Liver (tissue), 8 donors: ENCODE measurements at regions not wholly inside any gene's neighbourhood (a gene's known extent, or its start where the extent isn't known, plus 50 kb on each side); places are given as distances from the start of the nearest gene placed in this dataset.

Source experiments
- DNase-seq: peaks from one replicate; pipeline ENCODE4 v3.0.0-alpha.2; 2017; ENCODE audit warnings: low spot score
- H3K27ac ChIP-seq, 2 donors: one replicate each; pipeline ENCODE4 v1.7.0; 2013; ENCODE audit warnings: inconsistent platforms in 2 of 2, low read length in 2 of 2, control low read depth in 1 of 2, low read depth in 1 of 2, mild to moderate bottlenecking in 1 of 2
- H3K27me3 ChIP-seq, 4 donors: one replicate each; pipeline versions ENCODE4 v1.6.1 to v1.7.0; 2013; ENCODE audit warnings: low read length in 3 of 4, inconsistent platforms in 1 of 4, mild to moderate bottlenecking in 1 of 4, moderate library complexity in 1 of 4; ENCODE audit not compliant: control insufficient read depth in 4 of 4, insufficient read depth in 4 of 4
- H3K36me3 ChIP-seq, 4 donors: one replicate each; pipeline versions ENCODE4 v1.6.1 to v1.7.0; 2013; ENCODE audit warnings: low read length in 3 of 4, mild to moderate bottlenecking in 3 of 4, low read depth in 1 of 4, moderate library complexity in 1 of 4; ENCODE audit not compliant: control insufficient read depth in 4 of 4, insufficient read depth in 3 of 4
- H3K4me1 ChIP-seq, 4 donors: one replicate each; pipeline versions ENCODE4 v1.6.1 to v1.7.0; 2013; ENCODE audit warnings: low read length in 3 of 4, mild to moderate bottlenecking in 3 of 4, moderate library complexity in 1 of 4; ENCODE audit not compliant: control insufficient read depth in 4 of 4, insufficient read depth in 4 of 4
- H3K4me3 ChIP-seq, 3 donors: one replicate each; pipeline versions ENCODE4 v1.6.1 to v1.7.0; 2013; ENCODE audit warnings: low read length in 3 of 3, control low read depth in 1 of 3, low read depth in 1 of 3, mild to moderate bottlenecking in 1 of 3
- H3K9ac ChIP-seq, 2 donors: one replicate each; pipeline ENCODE4 v1.7.0; 2013; ENCODE audit warnings: low read length in 2 of 2, mild to moderate bottlenecking in 2 of 2, moderate library complexity in 2 of 2, control low read depth in 1 of 2, low read depth in 1 of 2
- H3K9me3 ChIP-seq, 4 donors: one replicate each; pipeline versions ENCODE4 v1.6.1 to v1.7.0; 2013; ENCODE audit warnings: low read length in 3 of 4; ENCODE audit not compliant: control insufficient read depth in 4 of 4
- EGR1 ChIP-seq, 2 donors: IDR thresholded peaks; 2 replicates each; pipeline ENCODE4 v1.6.1; 2016 to 2018; ENCODE audit warnings: antibody characterized with exemption in 2 of 2, low read depth in 2 of 2
- FOXA1 ChIP-seq: IDR thresholded peaks from 2 replicates; pipeline ENCODE4 v1.6.1; 2016; ENCODE audit warnings: antibody characterized with exemption
- FOXA2 ChIP-seq: IDR thresholded peaks from 2 replicates; pipeline ENCODE4 v1.6.1; 2016; ENCODE audit warnings: antibody characterized with exemption
- GABPA ChIP-seq, 2 donors: IDR thresholded peaks in 1 of 2; conservative IDR thresholded peaks in 1 of 2; 2 replicates each; pipeline ENCODE4 v1.6.1; 2016; ENCODE audit warnings: antibody characterized with exemption in 2 of 2, mild to moderate bottlenecking in 1 of 2, moderate library complexity in 1 of 2
- HNF4A ChIP-seq, 2 donors: conservative IDR thresholded peaks; 2 replicates each; pipeline ENCODE4 v1.6.1; 2016; ENCODE audit warnings: antibody characterized with exemption in 2 of 2, mild to moderate bottlenecking in 2 of 2
- HNF4G ChIP-seq: IDR thresholded peaks from 2 replicates; pipeline ENCODE4 v1.6.1; 2016; ENCODE audit warnings: antibody characterized with exemption
- JUND ChIP-seq, 2 donors: IDR thresholded peaks; 2 replicates each; pipeline ENCODE4 v1.6.1; 2016; ENCODE audit warnings: antibody characterized with exemption in 2 of 2
- NR2F2 ChIP-seq: IDR thresholded peaks from 2 replicates; pipeline ENCODE4 v1.6.1; 2016; ENCODE audit warnings: antibody characterized with exemption
- RAD21 ChIP-seq, 2 donors: IDR thresholded peaks; 2 replicates each; pipeline ENCODE4 v1.6.1; 2016; ENCODE audit warnings: antibody characterized with exemption in 2 of 2, mild to moderate bottlenecking in 2 of 2
- RXRA ChIP-seq, 2 donors: IDR thresholded peaks; 2 replicates each; pipeline ENCODE4 v1.6.1; 2017 to 2018; ENCODE audit warnings: antibody characterized with exemption in 2 of 2, mild to moderate bottlenecking in 1 of 2
- SP1 ChIP-seq: IDR thresholded peaks from 2 replicates; pipeline ENCODE4 v1.6.1; 2018; ENCODE audit warnings: antibody characterized with exemption, mild to moderate bottlenecking
- TAF1 ChIP-seq: conservative IDR thresholded peaks from 2 replicates; pipeline ENCODE4 v1.6.1; 2016; ENCODE audit warnings: antibody characterized with exemption, mild to moderate bottlenecking
- YY1 ChIP-seq: IDR thresholded peaks from 2 replicates; pipeline ENCODE4 v1.6.1; 2016; ENCODE audit warnings: antibody characterized with exemption, mild to moderate bottlenecking
- WGBS: extraction: QIAGEN DNeasy Blood & Tissue Kit; methylation state at CpG from one replicate; pipeline ENCODE4 v1.1.7; 2013; 5-methylcytosine and 5-hydroxymethylcytosine counted together
- TF ChIP-seq, protein P1 (sequence below): fragments of 150-350 bp; IDR thresholded peaks from 2 replicates; pipeline ENCODE4 v1.5.1; 2017; ENCODE audit warnings: improper control_type of control experiment, low read depth, low read length; ENCODE audit not compliant: missing input control
- TF ChIP-seq, protein P2 (sequence below): IDR thresholded peaks from 2 replicates; pipeline ENCODE4 v1.6.1; 2016; ENCODE audit warnings: antibody characterized with exemption
- TF ChIP-seq, protein P3 (sequence below): IDR thresholded peaks from 2 replicates; pipeline ENCODE4 v1.6.1; 2016; ENCODE audit warnings: antibody characterized with exemption
- TF ChIP-seq, protein P4 (sequence below): IDR thresholded peaks from 2 replicates; pipeline ENCODE4 v1.6.1; 2016; ENCODE audit warnings: antibody characterized with exemption
- TF ChIP-seq, protein P5 (sequence below): IDR thresholded peaks from 2 replicates; pipeline ENCODE4 v1.6.1; 2016; ENCODE audit warnings: antibody characterized with exemption, mild to moderate bottlenecking
- donor health status: healthy.
- donor health status: healthy.
- donor health status: healthy.
- donor health status: healthy.
- donor health status: healthy.

DNA sequence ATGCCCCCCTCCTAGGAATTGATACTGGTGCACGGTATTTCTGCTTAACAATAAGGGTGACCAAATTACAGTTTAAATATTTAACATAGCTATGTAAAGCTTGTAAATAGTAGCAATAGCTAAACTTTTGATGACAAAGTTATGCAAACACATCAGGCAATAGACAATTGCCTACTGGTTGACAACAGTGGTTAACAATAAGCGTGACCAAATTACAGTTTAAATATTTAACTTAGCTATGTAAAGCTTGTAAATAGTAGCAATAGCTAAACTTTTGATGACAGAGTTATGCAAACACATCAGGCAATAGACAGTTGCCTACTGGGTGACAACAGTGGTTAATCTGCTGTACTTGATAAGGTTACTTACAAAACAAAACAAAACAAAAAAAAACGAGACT, 886.5 kb upstream of the FLRT2 start:
- Histone ChIP-seq H3K4me3 (no peak overlapping the region), H3K4me1 (no peaks in the 10 kb centered on the region), H3K27ac (no peak overlapping the region), H3K9me3 (no peaks in the 10 kb centered on the region), H3K9ac (no peak overlapping the region), H3K27me3 (no peaks in the 10 kb centered on the region), H3K36me3 (no peaks in the 10 kb centered on the region)
- WGBS: 25% methylated on average over 3 of the region's 3 CpGs
- TF ChIP-seq JUND (IDR thresholded peaks at IDR 0.05) (no peak), HNF4G (no peak), FOXA1 (no peak), NR2F2 (no peak), FOXA2 (no peak), HNF4A (conservative IDR thresholded peaks at IDR 0.05) (no peak), SP1 (no peak), YY1 (no peak), RXRA (IDR thresholded peaks at IDR 0.05) (no peak)
- TF ChIP-seq, protein P1, sequence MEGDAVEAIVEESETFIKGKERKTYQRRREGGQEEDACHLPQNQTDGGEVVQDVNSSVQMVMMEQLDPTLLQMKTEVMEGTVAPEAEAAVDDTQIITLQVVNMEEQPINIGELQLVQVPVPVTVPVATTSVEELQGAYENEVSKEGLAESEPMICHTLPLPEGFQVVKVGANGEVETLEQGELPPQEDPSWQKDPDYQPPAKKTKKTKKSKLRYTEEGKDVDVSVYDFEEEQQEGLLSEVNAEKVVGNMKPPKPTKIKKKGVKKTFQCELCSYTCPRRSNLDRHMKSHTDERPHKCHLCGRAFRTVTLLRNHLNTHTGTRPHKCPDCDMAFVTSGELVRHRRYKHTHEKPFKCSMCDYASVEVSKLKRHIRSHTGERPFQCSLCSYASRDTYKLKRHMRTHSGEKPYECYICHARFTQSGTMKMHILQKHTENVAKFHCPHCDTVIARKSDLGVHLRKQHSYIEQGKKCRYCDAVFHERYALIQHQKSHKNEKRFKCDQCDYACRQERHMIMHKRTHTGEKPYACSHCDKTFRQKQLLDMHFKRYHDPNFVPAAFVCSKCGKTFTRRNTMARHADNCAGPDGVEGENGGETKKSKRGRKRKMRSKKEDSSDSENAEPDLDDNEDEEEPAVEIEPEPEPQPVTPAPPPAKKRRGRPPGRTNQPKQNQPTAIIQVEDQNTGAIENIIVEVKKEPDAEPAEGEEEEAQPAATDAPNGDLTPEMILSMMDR: no peak
- TF ChIP-seq, protein P2, sequence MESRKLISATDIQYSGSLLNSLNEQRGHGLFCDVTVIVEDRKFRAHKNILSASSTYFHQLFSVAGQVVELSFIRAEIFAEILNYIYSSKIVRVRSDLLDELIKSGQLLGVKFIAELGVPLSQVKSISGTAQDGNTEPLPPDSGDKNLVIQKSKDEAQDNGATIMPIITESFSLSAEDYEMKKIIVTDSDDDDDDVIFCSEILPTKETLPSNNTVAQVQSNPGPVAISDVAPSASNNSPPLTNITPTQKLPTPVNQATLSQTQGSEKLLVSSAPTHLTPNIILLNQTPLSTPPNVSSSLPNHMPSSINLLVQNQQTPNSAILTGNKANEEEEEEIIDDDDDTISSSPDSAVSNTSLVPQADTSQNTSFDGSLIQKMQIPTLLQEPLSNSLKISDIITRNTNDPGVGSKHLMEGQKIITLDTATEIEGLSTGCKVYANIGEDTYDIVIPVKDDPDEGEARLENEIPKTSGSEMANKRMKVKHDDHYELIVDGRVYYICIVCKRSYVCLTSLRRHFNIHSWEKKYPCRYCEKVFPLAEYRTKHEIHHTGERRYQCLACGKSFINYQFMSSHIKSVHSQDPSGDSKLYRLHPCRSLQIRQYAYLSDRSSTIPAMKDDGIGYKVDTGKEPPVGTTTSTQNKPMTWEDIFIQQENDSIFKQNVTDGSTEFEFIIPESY: no peak
- TF ChIP-seq, protein P3, sequence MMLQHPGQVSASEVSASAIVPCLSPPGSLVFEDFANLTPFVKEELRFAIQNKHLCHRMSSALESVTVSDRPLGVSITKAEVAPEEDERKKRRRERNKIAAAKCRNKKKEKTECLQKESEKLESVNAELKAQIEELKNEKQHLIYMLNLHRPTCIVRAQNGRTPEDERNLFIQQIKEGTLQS: no peak
- DNase-seq: no peak

DNA sequence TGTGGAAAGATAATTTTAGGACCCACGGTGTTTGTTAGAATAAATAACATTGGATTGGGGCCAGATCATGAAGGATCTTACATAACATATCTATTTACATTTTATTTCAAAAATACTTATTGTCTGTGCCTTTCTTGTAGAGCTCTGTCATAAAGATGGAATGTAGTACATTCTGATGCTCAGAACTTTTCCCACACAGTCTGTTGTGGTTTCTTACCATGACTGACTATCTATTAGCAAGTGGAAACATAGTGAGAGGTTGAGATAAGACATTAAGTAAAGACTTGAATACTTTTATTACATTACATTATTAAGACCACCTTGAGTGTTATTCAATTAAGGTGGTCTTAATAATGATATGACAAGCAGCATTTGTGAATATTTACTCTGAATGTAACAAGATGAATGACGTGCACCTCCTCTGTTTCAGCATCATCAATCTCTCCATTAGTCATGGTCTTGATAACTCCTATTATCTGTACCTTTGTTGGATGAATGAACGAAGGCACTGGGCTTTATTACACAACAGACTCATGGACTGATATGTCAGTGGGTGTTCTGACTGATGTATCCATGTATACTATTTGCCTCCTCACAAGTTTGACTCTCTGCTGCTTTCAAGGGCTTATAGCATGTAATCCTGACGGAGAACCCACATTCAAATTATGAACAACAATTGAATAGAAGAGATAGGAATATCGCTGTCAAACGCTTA, 883.0 kb upstream of the FLRT2 start:
- DNase-seq: no peak
- no peak overlapping the region for H3K27ac ChIP-seq
- H3K4me3 ChIP-seq: no peak overlapping the region
- H3K9ac ChIP-seq: no peak overlapping the region
- no peaks in the 10 kb centered on the region for H3K36me3 ChIP-seq
- H3K4me1 ChIP-seq: no peaks in the 10 kb centered on the region
- TF ChIP-seq, protein P4, sequence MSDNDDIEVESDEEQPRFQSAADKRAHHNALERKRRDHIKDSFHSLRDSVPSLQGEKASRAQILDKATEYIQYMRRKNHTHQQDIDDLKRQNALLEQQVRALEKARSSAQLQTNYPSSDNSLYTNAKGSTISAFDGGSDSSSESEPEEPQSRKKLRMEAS: no peak
- TF ChIP-seq JUND (IDR thresholded peaks at IDR 0.05): no peak
- TF ChIP-seq YY1: no peak
- no peak for TF ChIP-seq RAD21 (IDR thresholded peaks at IDR 0.05)
- TF ChIP-seq HNF4A (conservative IDR thresholded peaks at IDR 0.05): no peak
- no peak for TF ChIP-seq NR2F2
- TF ChIP-seq TAF1: no peak
- TF ChIP-seq RXRA (IDR thresholded peaks at IDR 0.05): no peak
- TF ChIP-seq, protein P5, sequence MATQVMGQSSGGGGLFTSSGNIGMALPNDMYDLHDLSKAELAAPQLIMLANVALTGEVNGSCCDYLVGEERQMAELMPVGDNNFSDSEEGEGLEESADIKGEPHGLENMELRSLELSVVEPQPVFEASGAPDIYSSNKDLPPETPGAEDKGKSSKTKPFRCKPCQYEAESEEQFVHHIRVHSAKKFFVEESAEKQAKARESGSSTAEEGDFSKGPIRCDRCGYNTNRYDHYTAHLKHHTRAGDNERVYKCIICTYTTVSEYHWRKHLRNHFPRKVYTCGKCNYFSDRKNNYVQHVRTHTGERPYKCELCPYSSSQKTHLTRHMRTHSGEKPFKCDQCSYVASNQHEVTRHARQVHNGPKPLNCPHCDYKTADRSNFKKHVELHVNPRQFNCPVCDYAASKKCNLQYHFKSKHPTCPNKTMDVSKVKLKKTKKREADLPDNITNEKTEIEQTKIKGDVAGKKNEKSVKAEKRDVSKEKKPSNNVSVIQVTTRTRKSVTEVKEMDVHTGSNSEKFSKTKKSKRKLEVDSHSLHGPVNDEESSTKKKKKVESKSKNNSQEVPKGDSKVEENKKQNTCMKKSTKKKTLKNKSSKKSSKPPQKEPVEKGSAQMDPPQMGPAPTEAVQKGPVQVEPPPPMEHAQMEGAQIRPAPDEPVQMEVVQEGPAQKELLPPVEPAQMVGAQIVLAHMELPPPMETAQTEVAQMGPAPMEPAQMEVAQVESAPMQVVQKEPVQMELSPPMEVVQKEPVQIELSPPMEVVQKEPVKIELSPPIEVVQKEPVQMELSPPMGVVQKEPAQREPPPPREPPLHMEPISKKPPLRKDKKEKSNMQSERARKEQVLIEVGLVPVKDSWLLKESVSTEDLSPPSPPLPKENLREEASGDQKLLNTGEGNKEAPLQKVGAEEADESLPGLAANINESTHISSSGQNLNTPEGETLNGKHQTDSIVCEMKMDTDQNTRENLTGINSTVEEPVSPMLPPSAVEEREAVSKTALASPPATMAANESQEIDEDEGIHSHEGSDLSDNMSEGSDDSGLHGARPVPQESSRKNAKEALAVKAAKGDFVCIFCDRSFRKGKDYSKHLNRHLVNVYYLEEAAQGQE: no peak
- TF ChIP-seq, protein P1: no peak
- no peak for TF ChIP-seq FOXA2
- no peak for TF ChIP-seq GABPA (IDR thresholded peaks at IDR 0.05 in 1 of 2, conservative IDR thresholded peaks at IDR 0.05 in 1 of 2)
- TF ChIP-seq, protein P2: no peak
- no peak for TF ChIP-seq SP1
- no peak for TF ChIP-seq HNF4G
- TF ChIP-seq, protein P3: no peak
- TF ChIP-seq EGR1 (IDR thresholded peaks at IDR 0.05; ENCODE audit: low read depth in 2 of 2): no peak
- TF ChIP-seq FOXA1: no peak
- H3K27me3 ChIP-seq: no peaks in the 10 kb centered on the region
- H3K9me3 ChIP-seq: no peaks in the 10 kb centered on the region
- 76% methylated on average over 6 of the region's 6 CpGs for WGBS
